OCI-LY1 (cell line): ENCODE measurements at regions not wholly inside any gene's neighbourhood (a gene's known extent, or its start where the extent isn't known, plus 50 kb on each side); places are given as distances from the start of the nearest gene placed in this dataset.

Experiments
- H2AFZ ChIP-seq: fragments of 200-600 bp; sonication (generic), shearing (Covaris generic); 2 replicates; pipeline ENCODE4 v1.6.0; 2014; ENCODE audit warnings: antibody characterized with exemption, mild to moderate bottlenecking, low read length
- H3F3A ChIP-seq: fragments of 200-600 bp; sonication (generic), shearing (Covaris generic); 2 replicates; pipeline ENCODE4 v1.6.0; 2014; ENCODE audit warnings: mild to moderate bottlenecking, antibody characterized with exemption, low read length, moderate library complexity; ENCODE audit not compliant: insufficient read depth
- H3K27ac ChIP-seq: fragments of 200-600 bp; sonication (generic); 2 replicates; pipeline ENCODE4 v1.5.1; 2014; ENCODE audit warnings: low read length, mixed run types, mild to moderate bottlenecking, low read depth; ENCODE audit not compliant: poor library complexity, severe bottlenecking
- H3K27me3 ChIP-seq: fragments of 200-600 bp; sonication (generic); 2 replicates; pipeline ENCODE4 v1.6.0; 2014; ENCODE audit warnings: antibody characterized with exemption, mild to moderate bottlenecking, low read length, moderate library complexity; ENCODE audit not compliant: insufficient read depth
- H3K36me3 ChIP-seq: fragments of 200-600 bp; sonication (generic); 2 replicates; pipeline ENCODE4 v1.6.1; 2014; ENCODE audit warnings: mild to moderate bottlenecking, antibody characterized with exemption, low read length, moderate library complexity, mixed read lengths; ENCODE audit not compliant: insufficient read depth
- H3K4me1 ChIP-seq: fragments of 200-600 bp; sonication (generic); 2 replicates; pipeline ENCODE4 v1.5.1; 2014; ENCODE audit warnings: mild to moderate bottlenecking, low read length, moderate library complexity; ENCODE audit not compliant: insufficient read depth, severe bottlenecking
- H3K4me2 ChIP-seq: fragments of 200-600 bp; sonication (generic), shearing (Covaris generic); 2 replicates; pipeline ENCODE4 v1.6.1; 2014; ENCODE audit warnings: low read length
- H3K4me3 ChIP-seq: fragments of 200-600 bp; sonication (generic); 2 replicates; pipeline ENCODE4 v1.5.1; 2014; ENCODE audit warnings: low read length, low read depth, mild to moderate bottlenecking, mixed read lengths; ENCODE audit not compliant: poor library complexity, severe bottlenecking
- H3K79me2 ChIP-seq: fragments of 200-600 bp; shearing (Covaris generic); 2 replicates; pipeline ENCODE4 v1.6.1; 2016; ENCODE audit warnings: mixed run types, low read length, mixed read lengths; ENCODE audit not compliant: insufficient read depth
- H3K9ac ChIP-seq: fragments of 200-600 bp; sonication (generic), shearing (Covaris generic); 2 replicates; pipeline ENCODE4 v1.6.1; 2014; ENCODE audit warnings: mild to moderate bottlenecking, low read length, mixed read lengths
- H3K9me2 ChIP-seq: fragments of 200-600 bp; sonication (generic), shearing (Covaris generic); 2 replicates; pipeline ENCODE4 v1.6.1; 2014; ENCODE audit warnings: low read depth, mild to moderate bottlenecking, low read length, mixed read lengths
- H3K9me3 ChIP-seq: fragments of 200-600 bp; shearing (Covaris generic); 2 replicates; pipeline ENCODE4 v1.6.1; 2014; ENCODE audit warnings: low read length, mixed read lengths
- H4K20me1 ChIP-seq: fragments of 200-600 bp; sonication (generic), shearing (Covaris generic); 2 replicates; pipeline ENCODE4 v1.6.0; 2016; ENCODE audit warnings: mild to moderate bottlenecking, low read length; ENCODE audit not compliant: insufficient read depth
- EZH2 ChIP-seq: fragments of 200-600 bp; sonication (generic), shearing (Covaris generic); IDR thresholded peaks from 2 replicates; pipeline ENCODE4 v1.8.0; 2017; ENCODE audit warnings: borderline replicate concordance, mixed run types, mild to moderate bottlenecking, antibody characterized with exemption, low read length, moderate library complexity, mixed read lengths
- TF ChIP-seq, protein P1 (sequence below): fragments of 200-600 bp; sonication (generic), shearing (Covaris generic); IDR thresholded peaks from 2 replicates; pipeline ENCODE4 v1.5.1; 2017; ENCODE audit warnings: mild to moderate bottlenecking, antibody characterized with exemption, low read length, moderate library complexity, mixed read lengths

DNA sequence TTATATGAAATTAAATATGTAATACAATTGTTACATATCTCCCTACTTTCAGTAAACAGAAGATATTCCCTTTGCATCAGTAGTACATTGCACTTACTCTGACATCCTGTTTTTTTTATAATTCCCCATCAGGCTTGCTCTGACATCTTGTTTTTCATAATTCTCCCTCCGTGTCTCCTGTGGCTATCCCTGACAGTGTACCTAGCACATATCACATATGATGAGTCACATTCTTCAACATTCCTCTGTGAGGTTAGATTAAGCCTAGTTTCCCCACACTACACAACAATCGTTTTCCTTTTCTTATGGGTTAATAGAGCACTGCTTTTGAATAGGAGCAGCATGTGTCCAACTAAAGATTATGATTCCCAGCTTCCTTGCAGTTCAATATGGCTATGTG is 250.6 kb upstream of the NPVF start:
- Histone ChIP-seq H3K4me3 (no peak overlapping the region), H3K4me2 (no peak overlapping the region), H3F3A (no peaks in the 10 kb centered on the region), H3K27ac (no peak overlapping the region), H3K27me3 (no peaks in the 10 kb centered on the region), H3K4me1 (no peaks in the 10 kb centered on the region), H3K9ac (no peak overlapping the region), H2AFZ (no peak overlapping the region), H3K36me3 (no peaks in the 10 kb centered on the region), H3K9me2 (no peaks in the 10 kb centered on the region), H3K79me2 (no peaks in the 10 kb centered on the region), H3K9me3 (no peaks in the 10 kb centered on the region), H4K20me1 (no peaks in the 10 kb centered on the region)
- TF ChIP-seq EZH2: no peak
- TF ChIP-seq, protein P1, sequence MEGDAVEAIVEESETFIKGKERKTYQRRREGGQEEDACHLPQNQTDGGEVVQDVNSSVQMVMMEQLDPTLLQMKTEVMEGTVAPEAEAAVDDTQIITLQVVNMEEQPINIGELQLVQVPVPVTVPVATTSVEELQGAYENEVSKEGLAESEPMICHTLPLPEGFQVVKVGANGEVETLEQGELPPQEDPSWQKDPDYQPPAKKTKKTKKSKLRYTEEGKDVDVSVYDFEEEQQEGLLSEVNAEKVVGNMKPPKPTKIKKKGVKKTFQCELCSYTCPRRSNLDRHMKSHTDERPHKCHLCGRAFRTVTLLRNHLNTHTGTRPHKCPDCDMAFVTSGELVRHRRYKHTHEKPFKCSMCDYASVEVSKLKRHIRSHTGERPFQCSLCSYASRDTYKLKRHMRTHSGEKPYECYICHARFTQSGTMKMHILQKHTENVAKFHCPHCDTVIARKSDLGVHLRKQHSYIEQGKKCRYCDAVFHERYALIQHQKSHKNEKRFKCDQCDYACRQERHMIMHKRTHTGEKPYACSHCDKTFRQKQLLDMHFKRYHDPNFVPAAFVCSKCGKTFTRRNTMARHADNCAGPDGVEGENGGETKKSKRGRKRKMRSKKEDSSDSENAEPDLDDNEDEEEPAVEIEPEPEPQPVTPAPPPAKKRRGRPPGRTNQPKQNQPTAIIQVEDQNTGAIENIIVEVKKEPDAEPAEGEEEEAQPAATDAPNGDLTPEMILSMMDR: no peak

DNA sequence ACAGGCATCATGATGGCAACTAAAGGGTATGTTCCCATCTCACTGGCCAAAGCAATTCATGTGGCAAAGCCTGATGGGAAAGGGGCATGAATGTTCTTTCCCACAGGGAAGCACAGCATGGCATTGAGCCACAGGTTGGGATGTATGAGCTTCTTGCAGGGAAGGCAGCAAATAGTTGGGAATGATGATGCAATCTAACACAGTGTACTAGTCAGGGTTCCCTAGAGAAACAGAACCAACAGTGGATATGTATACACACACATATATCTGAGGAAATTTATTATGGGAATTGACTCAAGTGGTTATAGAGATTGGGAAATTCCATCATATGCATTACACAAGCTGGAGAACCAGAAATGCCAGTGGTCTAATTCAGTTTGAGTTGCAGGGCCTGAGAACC is 253.6 kb upstream of the NPVF start:
- Histone ChIP-seq H3K36me3 (no peaks in the 10 kb centered on the region), H3K4me1 (no peaks in the 10 kb centered on the region), H4K20me1 (no peaks in the 10 kb centered on the region), H3K9me3 (no peaks in the 10 kb centered on the region), H3K4me2 (no peak overlapping the region), H3K4me3 (no peak overlapping the region), H3K27ac (no peak overlapping the region), H3F3A (no peaks in the 10 kb centered on the region), H3K79me2 (no peaks in the 10 kb centered on the region), H3K27me3 (no peaks in the 10 kb centered on the region), H3K9me2 (no peaks in the 10 kb centered on the region), H2AFZ (no peak overlapping the region), H3K9ac (no peak overlapping the region)
- TF ChIP-seq EZH2: no peak
- TF ChIP-seq, protein P1: no peak

DNA sequence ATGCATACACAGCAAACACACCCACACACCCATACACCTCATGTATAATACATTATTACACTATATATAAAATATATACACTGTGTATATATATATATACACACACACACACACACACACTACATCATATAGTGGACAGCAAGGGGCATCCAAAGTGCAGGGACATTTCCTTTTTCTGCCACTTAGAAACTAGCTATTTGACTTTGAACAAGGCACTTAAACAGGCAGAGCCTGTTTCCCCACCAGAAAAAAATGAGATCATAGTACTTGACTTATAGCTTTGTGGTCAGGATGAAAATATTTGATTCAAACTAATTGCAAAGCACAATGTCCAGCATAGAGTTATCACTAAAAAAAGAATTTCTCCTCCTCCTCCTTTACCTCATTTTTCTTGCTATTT is 254.3 kb upstream of the NPVF start:
- Histone ChIP-seq H3F3A (no peaks in the 10 kb centered on the region), H3K36me3 (no peaks in the 10 kb centered on the region), H3K9me3 (no peaks in the 10 kb centered on the region), H3K27me3 (no peaks in the 10 kb centered on the region), H3K4me1 (no peaks in the 10 kb centered on the region), H3K4me3 (no peak overlapping the region), H3K27ac (no peak overlapping the region), H4K20me1 (no peaks in the 10 kb centered on the region), H3K4me2 (no peak overlapping the region), H3K79me2 (no peaks in the 10 kb centered on the region), H2AFZ (no peak overlapping the region), H3K9ac (no peak overlapping the region), H3K9me2 (no peaks in the 10 kb centered on the region)
- TF ChIP-seq, protein P1: no peak
- no peak for TF ChIP-seq EZH2
